Lower leg skin (tissue), 4 donors: ENCODE measurements at regions not wholly inside any gene's neighbourhood (a gene's known extent, or its start where the extent isn't known, plus 50 kb on each side); places are given as distances from the start of the nearest gene placed in this dataset.

Experiments
- DNase-seq, 2 donors: peaks; one replicate each; pipeline ENCODE4 v3.0.0-alpha.2; 2019; ENCODE audit warnings: low spot score in 2 of 2
- H3K4me3 ChIP-seq: fragments of 200-600 bp; sonication (generic); 2 replicates; pipeline ENCODE4 v1.5.1; 2017; ENCODE audit warnings: mild to moderate bottlenecking, low read depth; ENCODE audit not compliant: poor library complexity, severe bottlenecking
- POLR2A ChIP-seq, 2 donors: fragments of 450-650 bp; IDR thresholded peaks; one replicate each; pipeline ENCODE4 v1.6.1; 2016 to 2017; ENCODE audit warnings: antibody characterized with exemption in 2 of 2, mild to moderate bottlenecking in 1 of 2, moderate library complexity in 1 of 2
- WGBS, 2 donors: methylation state at CpG; one replicate each; pipeline ENCODE4 v1.1.5; 2018; 5-methylcytosine and 5-hydroxymethylcytosine counted together
- intact Hi-C: fragments of 100-400 bp; cut with DNase I; formaldehyde crosslinking; loops from one replicate; pipeline ENCODE4 v1.15.0; 2023; ENCODE audit warnings: low total_unique reads
- TF ChIP-seq, protein P1 (sequence below), 3 donors: fragments of 450-650 bp; IDR thresholded peaks; one replicate each; pipeline ENCODE4 v1.5.1; 2016; ENCODE audit warnings: antibody characterized with exemption in 3 of 3, mild to moderate bottlenecking in 3 of 3, moderate library complexity in 2 of 3

DNA sequence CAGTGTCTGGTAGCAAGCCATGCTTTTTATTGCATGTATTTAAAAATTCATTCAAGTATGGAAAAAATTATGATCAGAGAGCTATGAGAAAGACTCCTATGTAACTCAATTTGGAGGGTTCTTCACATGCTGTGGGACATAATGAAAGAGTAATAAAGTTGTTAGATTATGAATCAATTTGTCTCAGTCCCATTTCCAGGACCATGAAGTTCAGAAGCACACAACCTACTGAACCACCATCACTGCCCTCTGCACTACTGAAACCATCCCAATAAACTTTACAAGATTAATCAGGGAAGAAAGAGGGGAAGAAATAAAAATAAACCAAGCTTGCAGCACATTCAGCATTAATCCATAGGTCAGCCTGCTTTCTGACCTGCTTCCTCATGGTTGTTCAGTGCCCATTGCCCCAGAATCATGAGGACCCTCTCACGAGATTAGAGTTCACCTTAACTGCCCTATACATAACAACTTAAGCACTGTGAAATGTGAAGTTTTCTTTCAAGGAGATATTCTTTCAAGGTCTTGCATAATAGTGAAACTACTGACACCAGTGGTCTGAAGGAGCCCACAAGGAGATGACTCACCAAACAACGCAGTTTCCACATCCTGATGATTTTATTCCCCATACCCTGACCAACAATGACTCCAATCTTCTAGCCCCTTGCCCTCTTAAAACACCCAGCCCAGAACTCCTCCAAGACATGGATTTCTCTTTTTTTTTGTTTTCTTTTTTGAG lies 171.5 kb upstream of the ADCY1 start:
- TF ChIP-seq, protein P1, sequence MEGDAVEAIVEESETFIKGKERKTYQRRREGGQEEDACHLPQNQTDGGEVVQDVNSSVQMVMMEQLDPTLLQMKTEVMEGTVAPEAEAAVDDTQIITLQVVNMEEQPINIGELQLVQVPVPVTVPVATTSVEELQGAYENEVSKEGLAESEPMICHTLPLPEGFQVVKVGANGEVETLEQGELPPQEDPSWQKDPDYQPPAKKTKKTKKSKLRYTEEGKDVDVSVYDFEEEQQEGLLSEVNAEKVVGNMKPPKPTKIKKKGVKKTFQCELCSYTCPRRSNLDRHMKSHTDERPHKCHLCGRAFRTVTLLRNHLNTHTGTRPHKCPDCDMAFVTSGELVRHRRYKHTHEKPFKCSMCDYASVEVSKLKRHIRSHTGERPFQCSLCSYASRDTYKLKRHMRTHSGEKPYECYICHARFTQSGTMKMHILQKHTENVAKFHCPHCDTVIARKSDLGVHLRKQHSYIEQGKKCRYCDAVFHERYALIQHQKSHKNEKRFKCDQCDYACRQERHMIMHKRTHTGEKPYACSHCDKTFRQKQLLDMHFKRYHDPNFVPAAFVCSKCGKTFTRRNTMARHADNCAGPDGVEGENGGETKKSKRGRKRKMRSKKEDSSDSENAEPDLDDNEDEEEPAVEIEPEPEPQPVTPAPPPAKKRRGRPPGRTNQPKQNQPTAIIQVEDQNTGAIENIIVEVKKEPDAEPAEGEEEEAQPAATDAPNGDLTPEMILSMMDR (IDR thresholded peaks at IDR 0.05), result no peak
- TF ChIP-seq POLR2A (IDR thresholded peaks at IDR 0.05), result no peak
- 46 to 49% methylated on average over 2 of the region's 2 CpGs for WGBS, 2 donors
- no peak overlapping the region for H3K4me3 ChIP-seq
- no peak for DNase-seq
- intact Hi-C loops, result no loop called here

DNA sequence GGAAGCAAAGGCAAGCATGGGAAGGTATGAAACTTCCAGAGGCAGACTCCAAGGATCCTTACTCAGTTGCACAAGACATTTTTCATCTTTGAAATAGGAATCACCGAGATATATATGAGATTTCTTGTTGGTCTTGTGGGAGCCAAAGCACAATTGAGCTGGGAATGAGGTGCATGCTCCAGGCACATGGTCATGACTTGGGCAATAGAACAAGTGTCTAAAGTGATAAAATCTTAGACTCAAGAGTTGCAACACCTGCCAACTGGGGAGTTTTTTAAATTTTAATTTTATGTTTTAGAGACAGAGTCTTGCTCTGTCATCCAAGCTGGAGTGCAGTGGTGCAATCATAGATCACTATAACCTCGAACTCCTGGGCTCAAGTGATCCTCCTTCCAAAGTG lies 169.5 kb upstream of the ADCY1 start:
- TF ChIP-seq, protein P1 (IDR thresholded peaks at IDR 0.05), result no peak
- TF ChIP-seq POLR2A (IDR thresholded peaks at IDR 0.05), result no peak
- WGBS, 2 donors, result 76 to 77% methylated on average over 2 of the region's 2 CpGs
- intact Hi-C loops, result no loop called here
- H3K4me3 ChIP-seq, result no peak overlapping the region
- no peak for DNase-seq

DNA sequence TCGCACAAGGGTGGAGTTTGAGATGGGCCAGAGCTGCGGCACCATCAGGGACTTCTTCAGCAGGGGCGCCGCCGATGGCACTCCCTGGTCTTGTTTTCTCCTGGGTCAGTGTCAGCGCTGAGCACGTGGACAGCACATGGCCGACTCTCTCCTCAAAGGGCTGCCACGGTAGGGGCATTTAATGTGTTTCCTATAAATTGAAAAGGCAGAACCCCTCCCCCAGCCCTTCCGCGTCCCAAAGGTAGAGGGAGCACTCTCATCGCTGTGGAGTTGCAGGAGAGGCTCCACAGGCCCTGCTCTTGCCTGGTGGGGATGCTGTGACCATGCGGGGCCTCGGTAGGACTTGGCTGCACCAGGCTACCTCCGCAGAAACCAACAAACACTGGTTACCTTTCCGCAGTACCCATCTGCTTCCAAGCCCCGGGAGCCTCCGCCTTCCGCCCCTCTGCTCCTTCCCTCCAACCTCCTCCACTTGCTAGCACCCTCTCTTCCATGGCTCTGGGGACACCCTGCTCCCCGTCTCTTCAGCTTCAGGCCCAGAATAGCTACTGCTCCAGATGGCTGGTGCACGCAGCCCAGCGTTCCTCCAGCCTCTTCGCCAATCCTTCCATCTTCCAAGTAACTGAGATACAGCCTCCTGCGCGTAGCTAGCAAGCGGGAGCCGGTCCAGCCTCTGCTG lies 166.3 kb upstream of the ADCY1 start:
- DNase-seq, result no peak
- H3K4me3 ChIP-seq, result no peak overlapping the region
- TF ChIP-seq, protein P1 (IDR thresholded peaks at IDR 0.05), result no peak
- no peak for TF ChIP-seq POLR2A (IDR thresholded peaks at IDR 0.05)
- WGBS, 2 donors, result 73 to 75% methylated on average over 27 of the region's 27 CpGs
- intact Hi-C loops, result no loop called here

DNA sequence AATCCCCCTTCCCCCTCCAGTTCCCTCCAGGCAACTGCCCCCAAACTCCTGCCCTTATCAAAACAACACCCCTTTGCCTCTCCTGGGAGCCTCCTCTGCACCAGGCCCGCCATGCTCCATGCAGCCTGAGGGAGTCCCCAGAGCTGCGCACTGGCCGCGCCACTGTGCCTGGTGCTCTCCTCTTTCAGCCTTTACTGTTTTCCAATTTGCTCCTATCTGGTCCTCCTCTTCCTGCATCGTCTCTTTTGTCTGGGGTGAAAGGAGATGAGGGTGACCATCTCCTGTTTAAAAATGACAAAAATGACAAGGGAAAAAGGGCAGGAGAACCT lies 165.8 kb upstream of the ADCY1 start:
- no peak overlapping the region for H3K4me3 ChIP-seq
- TF ChIP-seq POLR2A (IDR thresholded peaks at IDR 0.05), result no peak
- TF ChIP-seq, protein P1 (IDR thresholded peaks at IDR 0.05), result no peak
- WGBS, 2 donors, result 90 to 97% methylated on average over 5 of the region's 5 CpGs
- intact Hi-C loops, result no loop called here
- no peak for DNase-seq

DNA sequence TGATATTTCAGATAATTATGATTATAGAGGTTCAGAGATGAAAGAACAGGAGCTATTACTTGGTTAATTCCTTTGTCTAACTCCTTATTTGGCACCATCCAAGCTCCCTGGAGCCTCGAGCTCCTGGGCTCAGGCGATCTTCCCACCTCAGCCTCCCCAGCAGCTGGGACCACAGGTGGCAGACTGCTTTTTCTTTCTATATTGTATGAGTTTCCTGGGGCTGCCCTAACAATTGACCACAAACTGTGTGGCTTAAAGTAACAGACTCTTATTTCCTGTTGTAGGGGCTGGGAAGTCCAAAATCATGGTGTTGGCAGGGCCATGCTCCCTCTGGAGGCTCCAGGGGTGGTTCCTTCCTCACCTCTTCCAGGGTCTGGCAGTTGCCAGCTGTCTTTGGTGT lies 163.3 kb upstream of the ADCY1 start:
- WGBS, 2 donors, result 73 to 85% methylated on average over 2 of the region's 2 CpGs
- intact Hi-C loops, result no loop called here
- TF ChIP-seq POLR2A (IDR thresholded peaks at IDR 0.05), result no peak
- TF ChIP-seq, protein P1 (IDR thresholded peaks at IDR 0.05), result no peak
- DNase-seq, result no peak
- no peak overlapping the region for H3K4me3 ChIP-seq
